Gastroesophageal sphincter (tissue), 4 donors: ENCODE measurements at regions not wholly inside any gene's neighbourhood (a gene's known extent, or its start where the extent isn't known, plus 50 kb on each side); places are given as distances from the start of the nearest gene placed in this dataset.
"Not testable (repeated sequence)": the region's sequence is repeated elsewhere in the genome, so short reads cannot be mapped to it uniquely, and the experiment has no call there.

Experiments used
- ATAC-seq: fragments of 150-250 bp; one replicate; pipeline ENCODE4 v1.9.1; 2016; ENCODE audit warnings: mild to moderate bottlenecking, moderate library complexity
- H3K27ac ChIP-seq, 4 donors: fragments of 200-600 bp; sonication (generic) in 3 of 4; 1 replicate in 3 of 4; 2 replicates in 1 of 4; pipeline ENCODE4 v1.5.1; 2016 to 2019
- H3K27me3 ChIP-seq: fragments of 200-600 bp; sonication (generic); one replicate; pipeline ENCODE4 v1.5.1; 2019
- H3K36me3 ChIP-seq, 2 donors: fragments of 200-600 bp; sonication (generic); one replicate each; pipeline ENCODE4 v1.5.1; 2019; ENCODE audit warnings: control low read depth in 1 of 2
- H3K4me1 ChIP-seq, 3 donors: fragments of 200-600 bp; sonication (generic); 1 replicate in 2 of 3; 2 replicates in 1 of 3; pipeline ENCODE4 v1.5.1; 2016 to 2019; ENCODE audit warnings: control low read depth in 2 of 3
- H3K4me3 ChIP-seq, 2 donors: fragments of 200-600 bp; sonication (generic); one replicate each; pipeline ENCODE4 v1.5.1; 2019; ENCODE audit warnings: mild to moderate bottlenecking in 1 of 2, moderate library complexity in 1 of 2
- H3K9me3 ChIP-seq, 3 donors: fragments of 200-600 bp; sonication (generic); one replicate each; pipeline ENCODE4 v1.5.1; 2017 to 2019; ENCODE audit warnings: control low read depth in 2 of 3
- EP300 ChIP-seq: sonication (generic); formaldehyde crosslinking; IDR thresholded peaks from one replicate; pipeline ENCODE4 v1.6.1; 2017; ENCODE audit warnings: antibody characterized with exemption, mild to moderate bottlenecking
- POLR2A ChIP-seq, 2 donors: fragments of 450-650 bp; IDR thresholded peaks; one replicate each; pipeline ENCODE4 v1.6.1; 2017; ENCODE audit warnings: antibody characterized with exemption in 2 of 2, mild to moderate bottlenecking in 2 of 2, moderate library complexity in 1 of 2
- POLR2AphosphoS5 ChIP-seq: sonication (generic); formaldehyde crosslinking; IDR thresholded peaks from one replicate; pipeline ENCODE4 v1.6.1; 2017; ENCODE audit warnings: antibody characterized with exemption
- WGBS, 2 donors: methylation state at CpG; one replicate each; pipeline ENCODE4 v1.1.5; 2018; ENCODE audit warnings: low coverage in 1 of 2; 5-methylcytosine and 5-hydroxymethylcytosine counted together
- TF ChIP-seq, protein P1 (sequence below), 4 experiments: fragments of 200-600 bp in 2 of 4; fragments of 450-650 bp in 2 of 4; sonication (generic) in 1 of 4; IDR thresholded peaks; one replicate each; pipeline ENCODE4 v1.5.1; 2017 to 2019; ENCODE audit warnings: antibody characterized with exemption in 4 of 4, mild to moderate bottlenecking in 2 of 4, moderate library complexity in 2 of 4

GRCh38 chrX:115913575-115913974 lies 257.0 kb upstream of the AGTR2 start:
- H3K27me3 ChIP-seq, result no peaks in the 10 kb centered on the region
- TF ChIP-seq POLR2AphosphoS5 (no peak), EP300 (no peak), POLR2A (IDR thresholded peaks at IDR 0.05) (no peak)
- TF ChIP-seq, protein P1, sequence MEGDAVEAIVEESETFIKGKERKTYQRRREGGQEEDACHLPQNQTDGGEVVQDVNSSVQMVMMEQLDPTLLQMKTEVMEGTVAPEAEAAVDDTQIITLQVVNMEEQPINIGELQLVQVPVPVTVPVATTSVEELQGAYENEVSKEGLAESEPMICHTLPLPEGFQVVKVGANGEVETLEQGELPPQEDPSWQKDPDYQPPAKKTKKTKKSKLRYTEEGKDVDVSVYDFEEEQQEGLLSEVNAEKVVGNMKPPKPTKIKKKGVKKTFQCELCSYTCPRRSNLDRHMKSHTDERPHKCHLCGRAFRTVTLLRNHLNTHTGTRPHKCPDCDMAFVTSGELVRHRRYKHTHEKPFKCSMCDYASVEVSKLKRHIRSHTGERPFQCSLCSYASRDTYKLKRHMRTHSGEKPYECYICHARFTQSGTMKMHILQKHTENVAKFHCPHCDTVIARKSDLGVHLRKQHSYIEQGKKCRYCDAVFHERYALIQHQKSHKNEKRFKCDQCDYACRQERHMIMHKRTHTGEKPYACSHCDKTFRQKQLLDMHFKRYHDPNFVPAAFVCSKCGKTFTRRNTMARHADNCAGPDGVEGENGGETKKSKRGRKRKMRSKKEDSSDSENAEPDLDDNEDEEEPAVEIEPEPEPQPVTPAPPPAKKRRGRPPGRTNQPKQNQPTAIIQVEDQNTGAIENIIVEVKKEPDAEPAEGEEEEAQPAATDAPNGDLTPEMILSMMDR (IDR thresholded peaks at IDR 0.05), result no peak
- no peak overlapping the region for H3K4me3 ChIP-seq
- H3K9me3 ChIP-seq, result peaks cover 0 to 25% (median 0%) of the 10 kb centered on the region in 3 donors
- no peak for ATAC-seq
- no peak overlapping the region for H3K27ac ChIP-seq
- no peaks in the 10 kb centered on the region for H3K4me1 ChIP-seq
- no peaks in the 10 kb centered on the region for H3K36me3 ChIP-seq

DNA sequence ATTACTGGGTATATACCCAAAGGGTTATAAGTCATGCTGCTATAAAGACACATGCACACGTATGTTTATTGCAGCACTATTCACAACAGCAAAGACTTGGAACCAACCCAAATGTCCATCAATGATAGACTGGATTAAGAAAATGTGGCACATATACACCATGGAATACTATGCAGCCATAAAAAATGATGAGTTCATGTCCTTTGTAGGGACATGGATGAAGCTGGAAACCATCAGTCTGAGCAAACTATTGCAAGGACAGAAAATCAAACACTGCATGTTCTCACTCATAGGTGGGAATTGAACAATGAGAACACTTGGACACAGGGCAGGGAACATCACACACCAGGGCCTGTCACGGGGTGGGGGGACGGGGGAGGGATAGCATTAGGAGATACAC lies 254.9 kb upstream of the AGTR2 start:
- H3K9me3 ChIP-seq, result peaks cover 0 to 23% (median 0%) of the 10 kb centered on the region in 3 donors
- not testable (repeated sequence) for H3K27me3 ChIP-seq, H3K36me3 ChIP-seq, ATAC-seq, H3K27ac ChIP-seq, H3K4me3 ChIP-seq, H3K4me1 ChIP-seq
- WGBS, 2 donors, result 100% methylated on average over 1 of the region's 3 CpGs; no CpG with 5 or more reads in 1 of the 2 donors

- no peak for ATAC-seq
- 91% methylated on average over 1 of the region's 1 CpG; no CpG with 5 or more reads in 1 of the 2 donors for WGBS, 2 donors
- TF ChIP-seq EP300 (no peak), POLR2A (IDR thresholded peaks at IDR 0.05) (no peak), POLR2AphosphoS5 (no peak)
- TF ChIP-seq, protein P1 (IDR thresholded peaks at IDR 0.05), result no peak
- Histone ChIP-seq H3K9me3 (peaks cover 0 to 63% (median 0%) of the 10 kb centered on the region in 3 donors), H3K36me3 (no peaks in the 10 kb centered on the region), H3K4me1 (no peaks in the 10 kb centered on the region), H3K27ac (no peak overlapping the region), H3K27me3 (no peaks in the 10 kb centered on the region), H3K4me3 (no peak overlapping the region)
Observed at GRCh38 chrX:115929480-115929879, 241.1 kb upstream of the AGTR2 start.

DNA sequence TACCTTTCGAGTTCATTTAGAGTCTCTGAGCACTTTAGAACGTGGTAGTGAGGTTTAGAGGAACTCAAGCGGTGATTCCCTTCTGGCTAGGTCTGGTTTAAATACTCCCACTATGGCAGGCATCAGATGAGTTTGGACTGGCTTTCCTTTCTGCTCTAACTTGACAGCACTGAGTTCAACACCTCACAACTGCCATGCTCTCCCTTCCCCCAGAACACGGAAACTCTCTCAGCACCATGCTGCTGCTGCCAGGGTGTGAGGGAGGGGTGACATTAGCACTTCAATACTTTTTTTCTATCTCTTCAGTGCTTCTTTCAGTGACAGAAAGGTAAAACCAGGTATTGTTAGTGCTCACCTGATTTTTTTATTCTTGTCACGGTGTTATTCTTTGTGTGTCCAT lies 234.5 kb upstream of the AGTR2 start:
- TF ChIP-seq POLR2A (IDR thresholded peaks at IDR 0.05) (no peak), POLR2AphosphoS5 (no peak), EP300 (no peak)
- TF ChIP-seq, protein P1 (IDR thresholded peaks at IDR 0.05), result no peak
- Histone ChIP-seq H3K9me3 (peaks cover 0 to 18% (median 0%) of the 10 kb centered on the region in 3 donors), H3K4me3 (no peak overlapping the region), H3K36me3 (peaks cover 0 to 25% of the 10 kb centered on the region in 2 donors), H3K27ac (no peak overlapping the region), H3K4me1 (peaks cover 0 to 4% (median 0%) of the 10 kb centered on the region in 3 donors), H3K27me3 (no peaks in the 10 kb centered on the region)
- no peak for ATAC-seq
- 40 to 69% methylated on average over 2 to 3 of the region's 5 CpGs for WGBS, 2 donors

DNA sequence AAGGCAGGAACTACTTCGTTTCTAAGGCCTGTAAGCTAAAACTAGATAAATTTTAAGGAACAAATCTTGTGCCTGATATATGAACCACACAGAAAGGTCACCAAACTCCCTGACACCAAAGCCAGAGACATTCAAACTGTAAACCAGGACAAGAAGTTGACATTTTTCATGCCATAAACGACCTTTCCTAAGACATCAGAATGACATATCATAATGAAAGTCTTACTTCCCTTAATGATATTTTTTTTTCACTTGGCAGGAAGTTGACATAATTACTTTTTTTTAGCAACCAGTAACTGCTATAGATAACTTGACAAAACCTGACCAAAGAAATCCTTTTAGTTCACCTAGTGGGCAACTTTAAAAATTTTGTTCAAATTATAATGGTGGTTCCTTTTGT lies 231.5 kb upstream of the AGTR2 start:
- no peak for ATAC-seq
- TF ChIP-seq POLR2A (IDR thresholded peaks at IDR 0.05) (no peak), POLR2AphosphoS5 (no peak), EP300 (no peak)
- TF ChIP-seq, protein P1 (IDR thresholded peaks at IDR 0.05), result no peak
- peaks cover 0 to 4% (median 0%) of the 10 kb centered on the region in 3 donors for H3K4me1 ChIP-seq
- peaks cover 0 to 18% (median 0%) of the 10 kb centered on the region in 3 donors for H3K9me3 ChIP-seq
- 30 to 52% methylated on average over 2 of the region's 2 CpGs for WGBS, 2 donors
- no peaks in the 10 kb centered on the region for H3K27me3 ChIP-seq
- H3K27ac ChIP-seq, result no peak overlapping the region
- H3K4me3 ChIP-seq, result no peak overlapping the region
- H3K36me3 ChIP-seq, result peaks cover 0 to 25% of the 10 kb centered on the region in 2 donors
